Nephron (organoid): ENCODE measurements at regions not wholly inside any gene's neighbourhood (a gene's known extent, or its start where the extent isn't known, plus 50 kb on each side); places are given as distances from the start of the nearest gene placed in this dataset.

Experiments
- H3K27ac Mint-ChIP-seq, 3 experiments: 2 replicates each; pipeline ENCODE4 v1.8.0; 2020; ENCODE audit warnings: mixed read lengths in 3 of 3, mild to moderate bottlenecking in 2 of 3, moderate library complexity in 1 of 3
- H3K27me3 Mint-ChIP-seq: 2 replicates; pipeline ENCODE4 v1.8.0; 2021; ENCODE audit warnings: low read depth, mild to moderate bottlenecking, moderate library complexity, mixed read lengths
- H3K36me3 Mint-ChIP-seq: 2 replicates; pipeline ENCODE4 v1.8.0; 2020; ENCODE audit warnings: low read depth, mixed read lengths
- H3K4me1 Mint-ChIP-seq: 2 replicates; pipeline ENCODE4 v1.8.0; 2020; ENCODE audit warnings: mixed read lengths
- H3K4me3 Mint-ChIP-seq, 3 experiments: 2 replicates each; pipeline ENCODE4 v1.8.0; 2020; ENCODE audit warnings: mild to moderate bottlenecking in 3 of 3, mixed read lengths in 3 of 3, moderate library complexity in 2 of 3
- H3K9me3 Mint-ChIP-seq: 2 replicates; pipeline ENCODE4 v1.8.0; 2020; ENCODE audit warnings: mixed read lengths
- TF ChIP-seq, protein P1 (sequence below), 3 experiments: fragments of 200-600 bp; sonication (generic); IDR thresholded peaks; one replicate each; pipeline ENCODE4 v1.5.0; 2021; ENCODE audit warnings: antibody characterized with exemption in 3 of 3; ENCODE audit not compliant: unreplicated experiment in 3 of 3

DNA sequence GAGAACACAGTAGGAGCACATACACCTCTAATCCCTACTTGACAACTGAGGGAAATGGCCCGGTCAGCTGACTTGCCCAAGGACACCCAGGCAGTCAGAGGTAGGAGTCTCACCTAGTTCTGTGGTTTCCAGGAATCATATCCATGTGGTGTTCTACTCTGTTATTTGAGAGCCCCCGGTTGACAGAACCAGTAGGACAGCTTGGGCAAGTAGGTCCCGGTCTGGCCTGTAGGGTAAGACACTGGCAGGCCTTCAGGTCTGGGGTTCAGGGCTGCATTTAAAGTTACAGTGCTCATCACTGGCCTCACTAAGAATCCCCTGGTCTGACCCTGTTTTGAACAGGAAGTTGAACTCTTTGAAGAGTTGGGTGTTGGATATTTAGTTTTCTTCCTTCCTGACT, 476.1 kb downstream of the SHQ1 start:
- H3K9me3 Mint-ChIP-seq, result no peaks in the 10 kb centered on the region
- peaks cover 6% of the 10 kb centered on the region for H3K27me3 Mint-ChIP-seq
- TF ChIP-seq, protein P1, sequence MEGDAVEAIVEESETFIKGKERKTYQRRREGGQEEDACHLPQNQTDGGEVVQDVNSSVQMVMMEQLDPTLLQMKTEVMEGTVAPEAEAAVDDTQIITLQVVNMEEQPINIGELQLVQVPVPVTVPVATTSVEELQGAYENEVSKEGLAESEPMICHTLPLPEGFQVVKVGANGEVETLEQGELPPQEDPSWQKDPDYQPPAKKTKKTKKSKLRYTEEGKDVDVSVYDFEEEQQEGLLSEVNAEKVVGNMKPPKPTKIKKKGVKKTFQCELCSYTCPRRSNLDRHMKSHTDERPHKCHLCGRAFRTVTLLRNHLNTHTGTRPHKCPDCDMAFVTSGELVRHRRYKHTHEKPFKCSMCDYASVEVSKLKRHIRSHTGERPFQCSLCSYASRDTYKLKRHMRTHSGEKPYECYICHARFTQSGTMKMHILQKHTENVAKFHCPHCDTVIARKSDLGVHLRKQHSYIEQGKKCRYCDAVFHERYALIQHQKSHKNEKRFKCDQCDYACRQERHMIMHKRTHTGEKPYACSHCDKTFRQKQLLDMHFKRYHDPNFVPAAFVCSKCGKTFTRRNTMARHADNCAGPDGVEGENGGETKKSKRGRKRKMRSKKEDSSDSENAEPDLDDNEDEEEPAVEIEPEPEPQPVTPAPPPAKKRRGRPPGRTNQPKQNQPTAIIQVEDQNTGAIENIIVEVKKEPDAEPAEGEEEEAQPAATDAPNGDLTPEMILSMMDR (IDR thresholded peaks at IDR 0.05; ENCODE audit: unreplicated experiment in 3 of 3), result no peak
- H3K4me1 Mint-ChIP-seq, result no peaks in the 10 kb centered on the region
- no peak overlapping the region for H3K4me3 Mint-ChIP-seq
- peaks cover 23% of the 10 kb centered on the region for H3K36me3 Mint-ChIP-seq
- no peak overlapping the region for H3K27ac Mint-ChIP-seq

DNA sequence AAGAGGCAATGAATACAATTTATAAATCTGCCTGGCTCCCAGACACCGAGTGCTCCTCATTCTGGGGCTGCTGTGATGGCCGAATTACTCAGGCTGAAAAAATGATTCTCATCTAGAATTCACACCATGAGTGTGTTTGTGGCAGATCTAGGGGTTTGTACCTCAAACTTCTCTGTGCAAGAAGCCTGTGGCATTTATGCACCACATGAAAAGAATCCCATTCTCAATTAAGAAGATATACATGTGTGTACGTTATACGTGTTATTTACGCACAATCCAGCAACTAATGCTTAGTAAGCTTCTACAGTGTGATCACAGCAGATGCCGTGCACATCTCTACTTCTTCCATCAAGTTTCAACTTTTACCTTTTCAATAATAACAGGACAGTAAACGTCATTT, 476.8 kb downstream of the SHQ1 start:
- Mint-ChIP-seq H3K4me1 (no peaks in the 10 kb centered on the region), H3K4me3 (no peak overlapping the region), H3K9me3 (no peaks in the 10 kb centered on the region), H3K36me3 (peaks cover 19% of the 10 kb centered on the region), H3K27me3 (peaks cover 6% of the 10 kb centered on the region), H3K27ac (no peak overlapping the region)
- TF ChIP-seq, protein P1 (IDR thresholded peaks at IDR 0.05; ENCODE audit: unreplicated experiment in 3 of 3), result no peak

DNA sequence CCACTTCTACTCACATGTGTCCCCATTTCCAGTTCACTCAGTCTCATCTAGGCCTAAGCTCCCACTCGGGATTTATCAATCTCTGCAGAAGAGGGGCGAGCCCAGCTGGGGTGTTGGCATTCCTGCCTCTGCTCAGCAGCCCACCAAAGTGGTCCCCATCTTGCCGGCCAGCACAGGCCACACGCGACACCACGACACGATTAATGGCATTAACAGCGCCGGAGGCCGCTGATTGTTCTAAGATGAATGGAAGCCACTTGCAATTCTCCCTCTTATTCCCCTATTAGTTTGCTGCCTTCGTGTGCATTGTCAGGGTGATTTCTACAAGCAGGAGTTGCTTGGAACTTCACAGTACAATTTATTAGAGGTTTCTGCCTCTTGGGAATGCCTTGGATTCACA, 477.3 kb downstream of the SHQ1 start:
- no peaks in the 10 kb centered on the region for H3K9me3 Mint-ChIP-seq
- TF ChIP-seq, protein P1 (IDR thresholded peaks at IDR 0.05; ENCODE audit: unreplicated experiment in 3 of 3), result no peak
- no peak overlapping the region for H3K4me3 Mint-ChIP-seq
- peaks cover 6% of the 10 kb centered on the region for H3K27me3 Mint-ChIP-seq
- H3K36me3 Mint-ChIP-seq, result peaks cover 19% of the 10 kb centered on the region
- H3K27ac Mint-ChIP-seq, result no peak overlapping the region
- H3K4me1 Mint-ChIP-seq, result no peaks in the 10 kb centered on the region

DNA sequence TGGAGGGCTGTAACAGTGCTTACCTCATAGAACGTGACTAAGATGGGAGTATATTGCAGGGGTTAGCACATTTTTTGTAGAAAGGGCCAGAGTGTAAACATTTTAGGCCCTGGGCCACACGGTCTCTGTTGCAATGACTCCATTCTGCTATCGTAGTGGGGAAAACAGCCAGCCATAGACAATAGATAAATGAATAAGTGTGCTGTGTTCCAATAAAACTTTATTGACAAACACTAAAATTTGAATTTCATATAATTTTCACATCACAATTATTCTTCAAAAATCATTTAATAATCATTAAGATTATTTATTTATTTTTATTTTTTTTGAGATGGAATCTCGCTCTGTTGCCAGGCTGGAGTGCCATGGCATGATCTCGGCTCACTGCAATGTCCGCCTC, 478.6 kb downstream of the SHQ1 start:
- no peaks in the 10 kb centered on the region for H3K4me1 Mint-ChIP-seq
- TF ChIP-seq, protein P1 (IDR thresholded peaks at IDR 0.05; ENCODE audit: unreplicated experiment in 3 of 3), result no peak
- H3K27me3 Mint-ChIP-seq, result peaks cover 6% of the 10 kb centered on the region
- H3K36me3 Mint-ChIP-seq, result peaks cover 15% of the 10 kb centered on the region
- H3K4me3 Mint-ChIP-seq, result no peak overlapping the region
- H3K27ac Mint-ChIP-seq, result no peak overlapping the region
- H3K9me3 Mint-ChIP-seq, result no peaks in the 10 kb centered on the region

DNA sequence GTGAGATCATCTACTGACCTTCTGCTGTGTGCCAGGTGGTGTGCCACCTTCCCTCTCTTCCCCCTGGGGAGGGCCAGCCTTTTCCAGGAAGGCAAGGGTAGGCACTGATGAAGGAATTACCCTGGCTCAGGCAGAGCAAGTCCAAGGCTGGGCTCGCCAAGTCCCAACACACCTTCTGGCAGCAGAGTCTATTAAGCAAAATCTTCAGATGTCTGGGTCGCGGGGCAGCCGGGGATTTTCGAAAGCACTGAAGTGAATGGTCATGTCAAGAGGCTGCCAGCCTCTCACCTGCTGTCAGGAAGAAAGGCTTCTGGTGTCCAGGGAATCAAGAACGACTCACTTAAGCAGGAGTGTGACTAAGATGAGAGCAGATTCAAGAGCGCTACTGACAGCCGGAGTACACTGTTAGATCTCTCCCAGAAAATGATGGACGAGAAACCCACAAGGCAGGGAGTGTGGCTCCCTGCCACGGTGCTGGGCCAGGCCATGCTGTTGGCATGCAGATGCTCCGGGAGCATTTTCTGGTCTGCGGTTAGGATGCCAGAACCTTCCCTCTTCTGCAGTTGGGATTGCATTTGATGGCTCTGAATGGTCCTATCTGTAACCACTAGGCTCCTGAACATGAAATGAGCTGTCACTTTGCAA, 479.8 kb downstream of the SHQ1 start:
- Mint-ChIP-seq H3K36me3 (peaks cover 5% of the 10 kb centered on the region), H3K27ac (no peak overlapping the region), H3K4me1 (no peaks in the 10 kb centered on the region), H3K27me3 (peaks cover 6% of the 10 kb centered on the region), H3K9me3 (peaks cover 4% of the 10 kb centered on the region), H3K4me3 (no peak overlapping the region)
- TF ChIP-seq, protein P1 (IDR thresholded peaks at IDR 0.05; ENCODE audit: unreplicated experiment in 3 of 3), result no peak

DNA sequence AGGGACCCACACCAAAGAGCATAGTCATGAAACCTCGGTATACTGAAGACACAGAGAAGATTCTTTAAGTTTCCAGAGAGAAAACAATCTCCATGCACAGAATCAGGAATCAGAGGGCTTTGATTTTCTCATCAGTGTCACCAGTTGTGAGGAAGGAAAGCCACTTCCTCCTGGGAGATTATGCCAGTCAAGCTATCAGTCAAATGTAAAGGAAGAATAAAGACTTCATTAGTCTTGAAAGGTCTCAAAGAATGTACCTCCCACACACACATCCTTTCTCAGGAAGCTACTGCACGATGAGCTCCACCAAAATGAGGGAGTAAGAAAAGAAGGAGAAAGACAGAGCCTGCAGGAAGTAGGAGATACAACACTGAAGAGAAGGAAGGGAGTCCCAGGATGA, 486.3 kb downstream of the SHQ1 start:
- H3K27ac Mint-ChIP-seq, result no peak overlapping the region
- H3K4me3 Mint-ChIP-seq, result no peak overlapping the region
- TF ChIP-seq, protein P1 (IDR thresholded peaks at IDR 0.05; ENCODE audit: unreplicated experiment in 3 of 3), result no peak
- H3K4me1 Mint-ChIP-seq, result no peaks in the 10 kb centered on the region
- no peaks in the 10 kb centered on the region for H3K36me3 Mint-ChIP-seq
- peaks cover 15% of the 10 kb centered on the region for H3K9me3 Mint-ChIP-seq
- peaks cover 4% of the 10 kb centered on the region for H3K27me3 Mint-ChIP-seq
